HFF-Myc (cell line): ENCODE measurements at regions not wholly inside any gene's neighbourhood (a gene's known extent, or its start where the extent isn't known, plus 50 kb on each side); places are given as distances from the start of the nearest gene placed in this dataset.

Experiments used
- DNase-seq: peaks from one replicate; pipeline ENCODE4 v3.0.0-alpha.2; 2011; ENCODE audit warnings: low read depth; ENCODE audit errors: extremely low read depth
- H3K4me3 ChIP-seq: replicated peaks from 2 replicates; pipeline ENCODE4 v1.5.1; 2011; ENCODE audit warnings: low read depth, mild to moderate bottlenecking, control low read depth, low read length
- CTCF ChIP-seq: IDR thresholded peaks from 2 replicates; pipeline ENCODE4 v1.5.1; 2012; ENCODE audit warnings: mild to moderate bottlenecking, low read depth, low read length, control low read depth; ENCODE audit errors: missing control alignments

GRCh38 chr14:61927520-61927919, 165.3 kb downstream of the SNAPC1 start:
- no peak overlapping the region for H3K4me3 ChIP-seq
- TF ChIP-seq CTCF = no peak
- DNase-seq = no peak

- no peak for TF ChIP-seq CTCF
- H3K4me3 ChIP-seq = no peak overlapping the region
- no peak for DNase-seq
Observed at GRCh38 chr14:61928300-61928699, 166.1 kb downstream of the SNAPC1 start.

GRCh38 chr14:61928701-61929100, 166.5 kb downstream of the SNAPC1 start:
- no peak for TF ChIP-seq CTCF
- DNase-seq = no peak
- H3K4me3 ChIP-seq = no peak overlapping the region

GRCh38 chr14:61929651-61930050, 167.4 kb downstream of the SNAPC1 start:
- H3K4me3 ChIP-seq = no peak overlapping the region
- no peak for DNase-seq
- no peak for TF ChIP-seq CTCF

- no peak for DNase-seq
- TF ChIP-seq CTCF = no peak
- H3K4me3 ChIP-seq = no peak overlapping the region
Observed at GRCh38 chr14:61930101-61930857, 168.1 kb downstream of the SNAPC1 start.

GRCh38 chr14:61932974-61933373, 170.8 kb downstream of the SNAPC1 start:
- no peak overlapping the region for H3K4me3 ChIP-seq
- DNase-seq = no peak
- no peak for TF ChIP-seq CTCF

GRCh38 chr14:61934385-61934784, 172.2 kb downstream of the SNAPC1 start:
- no peak overlapping the region for H3K4me3 ChIP-seq
- TF ChIP-seq CTCF = no peak
- peak; percentile 50 for DNase-seq
